ENCODE measurements at regions not wholly inside any gene's neighbourhood (a gene's known extent, or its start where the extent isn't known, plus 50 kb on each side); places are given as distances from the start of the nearest gene placed in this dataset.

GRCh38 chr3:193118907-193119306 is 122.1 kb upstream of the PLAAT1 start:
- ChIA-PET CTCF (no interaction called here), POLR2A (no interaction called here)
- H3K4me3 Mint-ChIP-seq: no peak overlapping the region
- no peaks in the 10 kb centered on the region for H3K27me3 Mint-ChIP-seq
- no peaks in the 10 kb centered on the region for H3K9me3 Mint-ChIP-seq
- no peaks in the 10 kb centered on the region for H3K4me1 Mint-ChIP-seq
- ATAC-seq (ENCODE audit: low read depth): no peak
- intact Hi-C loops (cut with micrococcal nuclease): no loop called here
- DNase-seq: no peak
- no peaks in the 10 kb centered on the region for H3K36me3 Mint-ChIP-seq (ENCODE audit: low read depth)
- TF ChIP-seq CTCF (IDR thresholded peaks at IDR 0.05): no peak
- H3K27ac Mint-ChIP-seq: no peak overlapping the region

- ChIA-PET POLR2A (no interaction called here), CTCF (no interaction called here)
- Mint-ChIP-seq H3K9me3 (no peaks in the 10 kb centered on the region), H3K36me3 (ENCODE audit: low read depth) (no peaks in the 10 kb centered on the region), H3K4me1 (no peaks in the 10 kb centered on the region), H3K27me3 (no peaks in the 10 kb centered on the region), H3K4me3 (no peak overlapping the region), H3K27ac (no peak overlapping the region)
- intact Hi-C loops (cut with micrococcal nuclease): no loop called here
- ATAC-seq (ENCODE audit: low read depth) (no peak), DNase-seq (no peak)
- no peak for TF ChIP-seq CTCF (IDR thresholded peaks at IDR 0.05)
Measured at GRCh38 chr3:193119926-193120325, 121.1 kb upstream of the PLAAT1 start.

DNA sequence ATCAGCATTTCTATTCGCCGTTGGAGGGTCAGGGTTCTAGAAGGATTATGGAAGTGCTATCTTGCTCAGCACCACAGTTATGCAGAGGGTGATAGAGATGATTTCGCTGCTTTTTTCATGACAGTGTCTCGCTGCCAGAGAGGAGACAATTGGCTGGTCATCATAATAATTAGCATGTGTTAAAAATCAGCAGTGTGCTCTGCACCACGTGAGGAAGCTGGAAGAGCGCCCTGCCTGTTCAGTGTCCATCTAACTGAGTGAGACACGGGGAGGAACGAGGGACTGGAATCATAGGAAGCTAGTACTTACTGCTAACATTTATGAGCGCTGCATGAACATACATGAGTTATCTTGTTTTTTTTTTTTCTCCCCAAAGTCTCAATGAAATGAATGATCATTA is 116.2 kb upstream of the PLAAT1 start:
- no peaks in the 10 kb centered on the region for H3K4me1 Mint-ChIP-seq
- no peak for TF ChIP-seq CTCF (IDR thresholded peaks at IDR 0.05)
- intact Hi-C loops (cut with micrococcal nuclease): no loop called here
- DNase-seq (no peak), ATAC-seq (ENCODE audit: low read depth) (no peak)
- H3K36me3 Mint-ChIP-seq (ENCODE audit: low read depth): no peaks in the 10 kb centered on the region
- ChIA-PET POLR2A (no interaction called here), CTCF (no interaction called here)
- H3K9me3 Mint-ChIP-seq: no peaks in the 10 kb centered on the region
- no peak overlapping the region for H3K4me3 Mint-ChIP-seq
- no peaks in the 10 kb centered on the region for H3K27me3 Mint-ChIP-seq
- no peak overlapping the region for H3K27ac Mint-ChIP-seq

- ChIA-PET POLR2A (no interaction called here), CTCF (no interaction called here)
- intact Hi-C loops (cut with micrococcal nuclease): no loop called here
- ATAC-seq (ENCODE audit: low read depth): no peak
- no peak for DNase-seq
- Mint-ChIP-seq H3K4me3 (no peak overlapping the region), H3K27me3 (peaks cover 3% of the 10 kb centered on the region), H3K36me3 (ENCODE audit: low read depth) (no peaks in the 10 kb centered on the region), H3K4me1 (no peaks in the 10 kb centered on the region), H3K27ac (no peak overlapping the region), H3K9me3 (no peaks in the 10 kb centered on the region)
- TF ChIP-seq CTCF (IDR thresholded peaks at IDR 0.05): no peak
Measured at GRCh38 chr3:193129607-193130006, 111.4 kb upstream of the PLAAT1 start.

GRCh38 chr3:193130576-193130975 is 110.4 kb upstream of the PLAAT1 start:
- Mint-ChIP-seq H3K4me1 (no peaks in the 10 kb centered on the region), H3K36me3 (ENCODE audit: low read depth) (no peaks in the 10 kb centered on the region), H3K27ac (no peak overlapping the region), H3K27me3 (peaks cover 3% of the 10 kb centered on the region), H3K9me3 (no peaks in the 10 kb centered on the region), H3K4me3 (no peak overlapping the region)
- no peak for TF ChIP-seq CTCF (IDR thresholded peaks at IDR 0.05)
- CTCF ChIA-PET: no interaction called here
- ATAC-seq (ENCODE audit: low read depth): no peak
- intact Hi-C loops (cut with micrococcal nuclease): no loop called here
- POLR2A ChIA-PET: no interaction called here
- no peak for DNase-seq

Measured in activated B cell treated with CpG ODN at 0.5 μM for 24 hours (primary cell).